Thyroid gland (tissue), 4 donors: ENCODE measurements at regions not wholly inside any gene's neighbourhood (a gene's known extent, or its start where the extent isn't known, plus 50 kb on each side); places are given as distances from the start of the nearest gene placed in this dataset.

ENCODE experiments used
- POLR2A ChIP-seq, 2 donors: fragments of 450-650 bp; IDR thresholded peaks; one replicate each; pipeline ENCODE4 v1.6.1; 2017; ENCODE audit warnings: antibody characterized with exemption in 2 of 2, mild to moderate bottlenecking in 2 of 2, moderate library complexity in 1 of 2
- TF ChIP-seq, protein P1 (sequence below), 6 experiments: fragments of 200-600 bp in 3 of 6; fragments of 450-650 bp in 3 of 6; sonication (generic) in 3 of 6; IDR thresholded peaks; one replicate each; pipeline ENCODE4 v1.5.1; 2016 to 2019; ENCODE audit warnings: antibody characterized with exemption in 6 of 6, mild to moderate bottlenecking in 2 of 6, inconsistent platforms in 1 of 6, moderate library complexity in 1 of 6

DNA sequence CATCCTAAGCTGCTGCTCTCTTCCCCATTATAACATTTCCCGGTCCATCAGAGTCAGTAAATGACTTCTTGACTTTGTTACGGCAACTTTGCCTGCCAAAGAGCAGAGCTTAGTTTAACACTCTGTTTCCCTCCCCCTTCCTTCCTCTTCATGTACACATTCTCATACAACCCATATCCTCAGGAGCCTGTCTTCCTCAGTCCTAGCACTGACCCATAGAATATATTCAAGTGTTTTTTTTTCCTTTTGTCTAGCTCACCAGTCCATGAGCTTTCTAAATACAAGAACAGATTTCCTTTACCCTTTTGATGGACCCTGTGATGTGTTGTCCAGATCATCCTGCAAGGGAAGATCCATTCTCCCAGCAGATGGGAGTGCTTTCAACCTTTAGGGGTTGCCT, 97.0 kb upstream of the MON1B start:
- TF ChIP-seq POLR2A (IDR thresholded peaks at IDR 0.05), result no peak
- TF ChIP-seq, protein P1, sequence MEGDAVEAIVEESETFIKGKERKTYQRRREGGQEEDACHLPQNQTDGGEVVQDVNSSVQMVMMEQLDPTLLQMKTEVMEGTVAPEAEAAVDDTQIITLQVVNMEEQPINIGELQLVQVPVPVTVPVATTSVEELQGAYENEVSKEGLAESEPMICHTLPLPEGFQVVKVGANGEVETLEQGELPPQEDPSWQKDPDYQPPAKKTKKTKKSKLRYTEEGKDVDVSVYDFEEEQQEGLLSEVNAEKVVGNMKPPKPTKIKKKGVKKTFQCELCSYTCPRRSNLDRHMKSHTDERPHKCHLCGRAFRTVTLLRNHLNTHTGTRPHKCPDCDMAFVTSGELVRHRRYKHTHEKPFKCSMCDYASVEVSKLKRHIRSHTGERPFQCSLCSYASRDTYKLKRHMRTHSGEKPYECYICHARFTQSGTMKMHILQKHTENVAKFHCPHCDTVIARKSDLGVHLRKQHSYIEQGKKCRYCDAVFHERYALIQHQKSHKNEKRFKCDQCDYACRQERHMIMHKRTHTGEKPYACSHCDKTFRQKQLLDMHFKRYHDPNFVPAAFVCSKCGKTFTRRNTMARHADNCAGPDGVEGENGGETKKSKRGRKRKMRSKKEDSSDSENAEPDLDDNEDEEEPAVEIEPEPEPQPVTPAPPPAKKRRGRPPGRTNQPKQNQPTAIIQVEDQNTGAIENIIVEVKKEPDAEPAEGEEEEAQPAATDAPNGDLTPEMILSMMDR (IDR thresholded peaks at IDR 0.05), result no peak
